Adrenal gland (tissue), 5 donors: ENCODE measurements at regions not wholly inside any gene's neighbourhood (a gene's known extent, or its start where the extent isn't known, plus 50 kb on each side); places are given as distances from the start of the nearest gene placed in this dataset.

ENCODE experiments used
- POLR2A ChIP-seq, 2 donors: fragments of 450-650 bp; IDR thresholded peaks; one replicate each; pipeline ENCODE4 v1.6.1; 2017; ENCODE audit warnings: antibody characterized with exemption in 2 of 2, mild to moderate bottlenecking in 2 of 2, moderate library complexity in 1 of 2
- TF ChIP-seq, protein P1 (sequence below), 6 experiments: fragments of 450-650 bp in 4 of 6; fragments of 200-600 bp in 2 of 6; sonication (generic) in 1 of 6; IDR thresholded peaks; 1 replicate in 5 of 6; 2 replicates in 1 of 6; pipeline versions ENCODE4 v1.5.1 to v1.8.0; 2016 to 2021; ENCODE audit warnings: antibody characterized with exemption in 6 of 6, mild to moderate bottlenecking in 2 of 6, moderate library complexity in 1 of 6
- donor health status: DM: no; HTN: no; CAD: no.

DNA sequence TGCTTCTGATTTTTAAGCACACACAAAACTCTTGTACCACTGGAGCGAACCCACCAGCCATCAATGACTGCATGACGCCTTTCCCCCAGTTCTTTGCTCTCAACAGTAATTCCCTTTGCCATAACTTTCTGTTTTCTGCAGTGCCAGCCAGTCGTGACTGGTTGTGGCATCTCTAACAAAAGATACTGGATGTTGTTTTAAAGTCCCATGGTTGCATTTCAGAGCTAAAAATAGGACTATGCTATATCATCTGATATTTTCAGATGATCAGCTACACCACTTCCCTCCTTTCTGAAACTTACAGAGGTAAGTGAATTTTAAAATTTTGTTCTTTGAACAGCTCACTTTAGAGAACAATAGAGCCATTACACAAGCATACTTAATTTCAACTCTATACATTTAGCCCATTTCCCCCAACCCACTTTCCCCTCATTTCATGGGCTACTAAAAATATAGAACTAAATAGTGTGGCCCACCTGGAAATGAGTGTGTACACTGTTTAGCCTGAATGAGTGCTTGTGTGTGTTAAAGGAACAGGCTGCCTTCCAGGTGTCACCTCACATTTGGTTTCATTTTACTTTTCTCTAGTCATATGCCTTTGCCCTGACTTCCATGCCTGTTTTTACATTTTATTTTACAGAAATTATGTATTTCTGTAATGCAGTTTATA lies 136.9 kb upstream of the ZC3H12C start:
- TF ChIP-seq POLR2A (IDR thresholded peaks at IDR 0.05), result no peak
- TF ChIP-seq, protein P1, sequence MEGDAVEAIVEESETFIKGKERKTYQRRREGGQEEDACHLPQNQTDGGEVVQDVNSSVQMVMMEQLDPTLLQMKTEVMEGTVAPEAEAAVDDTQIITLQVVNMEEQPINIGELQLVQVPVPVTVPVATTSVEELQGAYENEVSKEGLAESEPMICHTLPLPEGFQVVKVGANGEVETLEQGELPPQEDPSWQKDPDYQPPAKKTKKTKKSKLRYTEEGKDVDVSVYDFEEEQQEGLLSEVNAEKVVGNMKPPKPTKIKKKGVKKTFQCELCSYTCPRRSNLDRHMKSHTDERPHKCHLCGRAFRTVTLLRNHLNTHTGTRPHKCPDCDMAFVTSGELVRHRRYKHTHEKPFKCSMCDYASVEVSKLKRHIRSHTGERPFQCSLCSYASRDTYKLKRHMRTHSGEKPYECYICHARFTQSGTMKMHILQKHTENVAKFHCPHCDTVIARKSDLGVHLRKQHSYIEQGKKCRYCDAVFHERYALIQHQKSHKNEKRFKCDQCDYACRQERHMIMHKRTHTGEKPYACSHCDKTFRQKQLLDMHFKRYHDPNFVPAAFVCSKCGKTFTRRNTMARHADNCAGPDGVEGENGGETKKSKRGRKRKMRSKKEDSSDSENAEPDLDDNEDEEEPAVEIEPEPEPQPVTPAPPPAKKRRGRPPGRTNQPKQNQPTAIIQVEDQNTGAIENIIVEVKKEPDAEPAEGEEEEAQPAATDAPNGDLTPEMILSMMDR (IDR thresholded peaks at IDR 0.05), result no peak
